ENCODE measurements at regions not wholly inside any gene's neighbourhood (a gene's known extent, or its start where the extent isn't known, plus 50 kb on each side); places are given as distances from the start of the nearest gene placed in this dataset.

GRCh38 chr5:174159327-174160114 lies 114.0 kb downstream of the NSG2 start:
- Mint-ChIP-seq H3K4me3 (no peak overlapping the region), H3K9me3 (peaks cover 20% of the 10 kb centered on the region), H3K27me3 (peaks cover 1% of the 10 kb centered on the region), H3K36me3 (ENCODE audit: low read depth) (no peaks in the 10 kb centered on the region), H3K4me1 (ENCODE audit: low read depth) (no peaks in the 10 kb centered on the region), H3K27ac (no peak overlapping the region)
- intact Hi-C loops (cut with micrococcal nuclease): no loop called here

GRCh38 chr5:174165406-174165805 lies 119.9 kb downstream of the NSG2 start:
- intact Hi-C loops (cut with micrococcal nuclease): no loop called here
- H3K4me3 Mint-ChIP-seq: no peak overlapping the region
- no peaks in the 10 kb centered on the region for H3K36me3 Mint-ChIP-seq (ENCODE audit: low read depth)
- H3K27ac Mint-ChIP-seq: no peak overlapping the region
- H3K27me3 Mint-ChIP-seq: no peaks in the 10 kb centered on the region
- no peaks in the 10 kb centered on the region for H3K9me3 Mint-ChIP-seq
- no peaks in the 10 kb centered on the region for H3K4me1 Mint-ChIP-seq (ENCODE audit: low read depth)

- Mint-ChIP-seq H3K9me3 (no peaks in the 10 kb centered on the region), H3K27ac (no peak overlapping the region), H3K27me3 (no peaks in the 10 kb centered on the region), H3K36me3 (ENCODE audit: low read depth) (no peaks in the 10 kb centered on the region), H3K4me3 (no peak overlapping the region), H3K4me1 (ENCODE audit: low read depth) (no peaks in the 10 kb centered on the region)
- intact Hi-C loops (cut with micrococcal nuclease): no loop called here
Measured at GRCh38 chr5:174166231-174167079, 120.9 kb downstream of the NSG2 start.

- H3K4me1 Mint-ChIP-seq (ENCODE audit: low read depth): no peaks in the 10 kb centered on the region
- H3K27ac Mint-ChIP-seq: no peak overlapping the region
- H3K9me3 Mint-ChIP-seq: no peaks in the 10 kb centered on the region
- no peak overlapping the region for H3K4me3 Mint-ChIP-seq
- H3K36me3 Mint-ChIP-seq (ENCODE audit: low read depth): no peaks in the 10 kb centered on the region
- H3K27me3 Mint-ChIP-seq: no peaks in the 10 kb centered on the region
- intact Hi-C loops (cut with micrococcal nuclease): no loop called here
Measured at GRCh38 chr5:174167080-174167910, 121.8 kb downstream of the NSG2 start.

GRCh38 chr5:174172152-174172551 lies 126.6 kb downstream of the NSG2 start:
- Mint-ChIP-seq H3K4me3 (no peak overlapping the region), H3K9me3 (no peaks in the 10 kb centered on the region), H3K36me3 (ENCODE audit: low read depth) (no peaks in the 10 kb centered on the region), H3K4me1 (ENCODE audit: low read depth) (no peaks in the 10 kb centered on the region), H3K27me3 (peaks cover 2% of the 10 kb centered on the region), H3K27ac (no peak overlapping the region)
- intact Hi-C loops (cut with micrococcal nuclease): no loop called here

GRCh38 chr5:174172566-174172965 lies 127.1 kb downstream of the NSG2 start:
- H3K36me3 Mint-ChIP-seq (ENCODE audit: low read depth): no peaks in the 10 kb centered on the region
- intact Hi-C loops (cut with micrococcal nuclease): no loop called here
- H3K9me3 Mint-ChIP-seq: no peaks in the 10 kb centered on the region
- H3K27ac Mint-ChIP-seq: no peak overlapping the region
- no peak overlapping the region for H3K4me3 Mint-ChIP-seq
- no peaks in the 10 kb centered on the region for H3K4me1 Mint-ChIP-seq (ENCODE audit: low read depth)
- peaks cover 3% of the 10 kb centered on the region for H3K27me3 Mint-ChIP-seq

- H3K9me3 Mint-ChIP-seq: no peaks in the 10 kb centered on the region
- H3K4me3 Mint-ChIP-seq: no peak overlapping the region
- H3K4me1 Mint-ChIP-seq (ENCODE audit: low read depth): no peaks in the 10 kb centered on the region
- intact Hi-C loops (cut with micrococcal nuclease): no loop called here
- peaks cover 3% of the 10 kb centered on the region for H3K27me3 Mint-ChIP-seq
- no peak overlapping the region for H3K27ac Mint-ChIP-seq
- H3K36me3 Mint-ChIP-seq (ENCODE audit: low read depth): no peaks in the 10 kb centered on the region
Measured at GRCh38 chr5:174173766-174174165, 128.3 kb downstream of the NSG2 start.

GRCh38 chr5:174175716-174176268 lies 130.3 kb downstream of the NSG2 start:
- Mint-ChIP-seq H3K9me3 (no peaks in the 10 kb centered on the region), H3K4me1 (ENCODE audit: low read depth) (no peaks in the 10 kb centered on the region), H3K36me3 (ENCODE audit: low read depth) (no peaks in the 10 kb centered on the region), H3K4me3 (no peak overlapping the region), H3K27me3 (peaks cover 3% of the 10 kb centered on the region), H3K27ac (no peak overlapping the region)
- intact Hi-C loops (cut with micrococcal nuclease): no loop called here

- peaks cover 3% of the 10 kb centered on the region for H3K27me3 Mint-ChIP-seq
- H3K36me3 Mint-ChIP-seq (ENCODE audit: low read depth): no peaks in the 10 kb centered on the region
- intact Hi-C loops (cut with micrococcal nuclease): no loop called here
- H3K4me1 Mint-ChIP-seq (ENCODE audit: low read depth): no peaks in the 10 kb centered on the region
- H3K4me3 Mint-ChIP-seq: no peak overlapping the region
- no peak overlapping the region for H3K27ac Mint-ChIP-seq
- H3K9me3 Mint-ChIP-seq: no peaks in the 10 kb centered on the region
Measured at GRCh38 chr5:174176511-174176910, 131.0 kb downstream of the NSG2 start.

- intact Hi-C loops (cut with micrococcal nuclease): no loop called here
- Mint-ChIP-seq H3K4me3 (no peak overlapping the region), H3K4me1 (ENCODE audit: low read depth) (no peaks in the 10 kb centered on the region), H3K27me3 (peaks cover 3% of the 10 kb centered on the region), H3K9me3 (no peaks in the 10 kb centered on the region), H3K36me3 (ENCODE audit: low read depth) (no peaks in the 10 kb centered on the region), H3K27ac (no peak overlapping the region)
Measured at GRCh38 chr5:174177531-174177930, 132.0 kb downstream of the NSG2 start.

GRCh38 chr5:174177976-174178605 lies 132.6 kb downstream of the NSG2 start:
- Mint-ChIP-seq H3K4me1 (ENCODE audit: low read depth) (no peaks in the 10 kb centered on the region), H3K27ac (no peak overlapping the region), H3K4me3 (no peak overlapping the region), H3K36me3 (ENCODE audit: low read depth) (no peaks in the 10 kb centered on the region), H3K27me3 (peaks cover 3% of the 10 kb centered on the region), H3K9me3 (no peaks in the 10 kb centered on the region)
- intact Hi-C loops (cut with micrococcal nuclease): no loop called here

GRCh38 chr5:174180639-174181038 lies 135.1 kb downstream of the NSG2 start:
- H3K4me3 Mint-ChIP-seq: no peak overlapping the region

GRCh38 chr5:174182111-174182510 lies 136.6 kb downstream of the NSG2 start:
- no peaks in the 10 kb centered on the region for H3K36me3 Mint-ChIP-seq (ENCODE audit: low read depth)
- H3K4me3 Mint-ChIP-seq: no peak overlapping the region
- peaks cover 1% of the 10 kb centered on the region for H3K27me3 Mint-ChIP-seq
- no peaks in the 10 kb centered on the region for H3K4me1 Mint-ChIP-seq (ENCODE audit: low read depth)
- H3K27ac Mint-ChIP-seq: no peak overlapping the region
- H3K9me3 Mint-ChIP-seq: no peaks in the 10 kb centered on the region
- intact Hi-C loops (cut with micrococcal nuclease): no loop called here

More at GRCh38 chr5:174180639-174181038, 135.1 kb downstream of the NSG2 start:
- H3K9me3 Mint-ChIP-seq: no peaks in the 10 kb centered on the region
- no peaks in the 10 kb centered on the region for H3K36me3 Mint-ChIP-seq (ENCODE audit: low read depth)
- no peak overlapping the region for H3K27ac Mint-ChIP-seq
- H3K4me1 Mint-ChIP-seq (ENCODE audit: low read depth): no peaks in the 10 kb centered on the region
- intact Hi-C loops (cut with micrococcal nuclease): no loop called here
- peaks cover 3% of the 10 kb centered on the region for H3K27me3 Mint-ChIP-seq

Measured in dendritic cell treated with granulocyte-macrophage colony-stimulating factor and Interleukin-4, amounts not matched to agents 40 ng/mL and 50 ng/mL, for 4 days (primary cell).